ENCODE measurements at regions not wholly inside any gene's neighbourhood (a gene's known extent, or its start where the extent isn't known, plus 50 kb on each side); places are given as distances from the start of the nearest gene placed in this dataset.

GRCh38 chr13:30115257-30115600, 192.1 kb downstream of the KATNAL1 start:
- Mint-ChIP-seq H3K4me3 (peak overlapping the region; percentile 68), H3K36me3 (no peaks in the 10 kb centered on the region), H3K9me3 (no peaks in the 10 kb centered on the region), H3K4me1 (peaks cover 25% of the 10 kb centered on the region), H3K27ac (no peak overlapping the region)
- DNase-seq (ENCODE audit: low spot score in 2 of 2): no peak
- ATAC-seq: no peak

- DNase-seq (ENCODE audit: low spot score in 2 of 2): peak; percentile 94 to 97
Measured at GRCh38 chr13:30114571-30115256, 192.6 kb downstream of the KATNAL1 start.

GRCh38 chr13:30113983-30114570, 193.3 kb downstream of the KATNAL1 start:
- peaks cover 14% of the 10 kb centered on the region for H3K4me1 Mint-ChIP-seq
- no peaks in the 10 kb centered on the region for H3K36me3 Mint-ChIP-seq
- no peak for ATAC-seq
- no peaks in the 10 kb centered on the region for H3K9me3 Mint-ChIP-seq
- H3K27ac Mint-ChIP-seq: no peak overlapping the region
- H3K4me3 Mint-ChIP-seq: peak overlapping the region; percentile 68
- DNase-seq (ENCODE audit: low spot score in 2 of 2): no peak

More at GRCh38 chr13:30114571-30115256, 192.6 kb downstream of the KATNAL1 start:
- ATAC-seq: peak; percentile 96
- no peak overlapping the region for H3K27ac Mint-ChIP-seq
- H3K4me1 Mint-ChIP-seq: peaks cover 20% of the 10 kb centered on the region
- no peaks in the 10 kb centered on the region for H3K9me3 Mint-ChIP-seq
- peak overlapping the region; percentile 68 for H3K4me3 Mint-ChIP-seq
- H3K36me3 Mint-ChIP-seq: no peaks in the 10 kb centered on the region

GRCh38 chr13:30113551-30113950, 193.8 kb downstream of the KATNAL1 start:
- DNase-seq (ENCODE audit: low spot score in 2 of 2) (no peak), ATAC-seq (no peak)
- Mint-ChIP-seq H3K36me3 (no peaks in the 10 kb centered on the region), H3K9me3 (no peaks in the 10 kb centered on the region), H3K27ac (no peak overlapping the region), H3K4me3 (peak overlapping the region; percentile 68), H3K4me1 (peaks cover 13% of the 10 kb centered on the region)

GRCh38 chr13:30112602-30113435, 194.5 kb downstream of the KATNAL1 start:
- DNase-seq (ENCODE audit: low spot score in 2 of 2): peak; percentile 70 to 84
- no peak overlapping the region for H3K27ac Mint-ChIP-seq
- peak overlapping the region; percentile 47 for H3K4me3 Mint-ChIP-seq
- no peaks in the 10 kb centered on the region for H3K36me3 Mint-ChIP-seq
- H3K4me1 Mint-ChIP-seq: peaks cover 13% of the 10 kb centered on the region
- no peaks in the 10 kb centered on the region for H3K9me3 Mint-ChIP-seq
- ATAC-seq: peak; percentile 60

GRCh38 chr13:30111810-30112209, 195.5 kb downstream of the KATNAL1 start:
- ATAC-seq (no peak), DNase-seq (ENCODE audit: low spot score in 2 of 2) (no peak)
- Mint-ChIP-seq H3K27ac (no peak overlapping the region), H3K4me3 (no peak overlapping the region), H3K9me3 (no peaks in the 10 kb centered on the region), H3K4me1 (peaks cover 13% of the 10 kb centered on the region), H3K36me3 (no peaks in the 10 kb centered on the region)

- Mint-ChIP-seq H3K4me1 (peaks cover 13% of the 10 kb centered on the region), H3K9me3 (no peaks in the 10 kb centered on the region), H3K36me3 (no peaks in the 10 kb centered on the region), H3K27ac (no peak overlapping the region), H3K4me3 (no peak overlapping the region)
- no peak for ATAC-seq
- DNase-seq (ENCODE audit: low spot score in 2 of 2): no peak
Measured at GRCh38 chr13:30110301-30111070, 196.9 kb downstream of the KATNAL1 start.

GRCh38 chr13:30109471-30110135, 197.7 kb downstream of the KATNAL1 start:
- Mint-ChIP-seq H3K27ac (no peak overlapping the region), H3K36me3 (no peaks in the 10 kb centered on the region), H3K4me1 (peaks cover 13% of the 10 kb centered on the region), H3K9me3 (no peaks in the 10 kb centered on the region), H3K4me3 (no peak overlapping the region)
- ATAC-seq: no peak
- no peak for DNase-seq (ENCODE audit: low spot score in 2 of 2)

GRCh38 chr13:30108913-30109237, 198.5 kb downstream of the KATNAL1 start:
- no peak overlapping the region for H3K4me3 Mint-ChIP-seq
- H3K4me1 Mint-ChIP-seq: peaks cover 13% of the 10 kb centered on the region
- DNase-seq (ENCODE audit: low spot score in 2 of 2) (no peak), ATAC-seq (no peak)
- no peak overlapping the region for H3K27ac Mint-ChIP-seq
- no peaks in the 10 kb centered on the region for H3K36me3 Mint-ChIP-seq
- no peaks in the 10 kb centered on the region for H3K9me3 Mint-ChIP-seq

GRCh38 chr13:30108216-30108912, 199.0 kb downstream of the KATNAL1 start:
- Mint-ChIP-seq H3K27ac (no peak overlapping the region), H3K4me3 (no peak overlapping the region), H3K36me3 (no peaks in the 10 kb centered on the region), H3K4me1 (peaks cover 13% of the 10 kb centered on the region), H3K9me3 (no peaks in the 10 kb centered on the region)
- no peak for DNase-seq (ENCODE audit: low spot score in 2 of 2)
- ATAC-seq: no peak

- DNase-seq (ENCODE audit: low spot score in 2 of 2) (no peak), ATAC-seq (no peak)
- H3K36me3 Mint-ChIP-seq: no peaks in the 10 kb centered on the region
- H3K27ac Mint-ChIP-seq: no peak overlapping the region
- peaks cover 6% of the 10 kb centered on the region for H3K4me1 Mint-ChIP-seq
- H3K4me3 Mint-ChIP-seq: no peak overlapping the region
- no peaks in the 10 kb centered on the region for H3K9me3 Mint-ChIP-seq
Measured at GRCh38 chr13:30107521-30108136, 199.7 kb downstream of the KATNAL1 start.

- Mint-ChIP-seq H3K4me3 (no peak overlapping the region), H3K9me3 (no peaks in the 10 kb centered on the region), H3K36me3 (no peaks in the 10 kb centered on the region), H3K4me1 (peaks cover under 1% of the 10 kb centered on the region), H3K27ac (no peak overlapping the region)
- ATAC-seq (no peak), DNase-seq (ENCODE audit: low spot score in 2 of 2) (no peak)
Measured at GRCh38 chr13:30107121-30107520, 200.2 kb downstream of the KATNAL1 start.

- ATAC-seq (no peak), DNase-seq (ENCODE audit: low spot score in 2 of 2) (no peak)
- H3K4me1 Mint-ChIP-seq: no peaks in the 10 kb centered on the region
- no peaks in the 10 kb centered on the region for H3K9me3 Mint-ChIP-seq
- no peaks in the 10 kb centered on the region for H3K36me3 Mint-ChIP-seq
- H3K27ac Mint-ChIP-seq: no peak overlapping the region
- H3K4me3 Mint-ChIP-seq: no peak overlapping the region
Measured at GRCh38 chr13:30105381-30105780, 202.0 kb downstream of the KATNAL1 start.

- ATAC-seq (no peak), DNase-seq (ENCODE audit: low spot score in 2 of 2) (no peak)
- no peaks in the 10 kb centered on the region for H3K9me3 Mint-ChIP-seq
- H3K27ac Mint-ChIP-seq: no peak overlapping the region
- no peaks in the 10 kb centered on the region for H3K4me1 Mint-ChIP-seq
- no peak overlapping the region for H3K4me3 Mint-ChIP-seq
- H3K36me3 Mint-ChIP-seq: no peaks in the 10 kb centered on the region
Measured at GRCh38 chr13:30103161-30103840, 204.1 kb downstream of the KATNAL1 start.

Measured in stimulated activated effector memory CD8-positive, alpha-beta T cell treated with anti-CD3 and anti-CD28 coated beads, Interleukin-12 subunit alpha, Interleukin-12 subunit beta, amount 100 ng/mL, for 72 hours (primary cell).